HG03442 (cell line): ENCODE measurements at regions not wholly inside any gene's neighbourhood (a gene's known extent, or its start where the extent isn't known, plus 50 kb on each side); places are given as distances from the start of the nearest gene placed in this dataset.

Experiments
- ATAC-seq: cut with Tn5 transposase; IDR thresholded peaks from one replicate; pipeline ENCODE4 v1.9.1; 2021; ENCODE audit warnings: mild to moderate bottlenecking, moderate library complexity; ENCODE audit not compliant: unreplicated experiment

GRCh38 chr5:171600741-171601265 lies 181.4 kb downstream of the FGF18 start:
- no peak for ATAC-seq

GRCh38 chr5:171601266-171601881 lies 181.9 kb downstream of the FGF18 start:
- no peak for ATAC-seq

DNA sequence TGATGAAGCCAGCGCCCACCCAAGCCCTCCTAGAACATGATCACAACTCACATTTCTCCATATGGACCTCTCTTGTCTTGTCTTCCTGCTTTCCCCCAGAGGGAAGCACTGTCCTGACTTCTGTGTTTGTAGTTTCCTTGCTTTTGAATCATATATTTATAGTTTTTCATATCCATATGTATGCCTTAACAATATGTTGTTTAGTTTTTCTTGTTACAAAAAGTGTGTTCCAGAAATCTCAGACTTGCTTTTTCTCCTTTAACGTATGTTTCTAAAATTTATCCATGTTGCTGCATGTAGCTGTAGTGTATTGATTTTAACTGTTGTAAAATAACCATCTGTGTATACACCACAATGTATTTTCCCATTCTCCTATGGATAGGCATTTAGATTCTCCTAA lies 182.0 kb upstream of the SMIM23 start:
- no peak for ATAC-seq

DNA sequence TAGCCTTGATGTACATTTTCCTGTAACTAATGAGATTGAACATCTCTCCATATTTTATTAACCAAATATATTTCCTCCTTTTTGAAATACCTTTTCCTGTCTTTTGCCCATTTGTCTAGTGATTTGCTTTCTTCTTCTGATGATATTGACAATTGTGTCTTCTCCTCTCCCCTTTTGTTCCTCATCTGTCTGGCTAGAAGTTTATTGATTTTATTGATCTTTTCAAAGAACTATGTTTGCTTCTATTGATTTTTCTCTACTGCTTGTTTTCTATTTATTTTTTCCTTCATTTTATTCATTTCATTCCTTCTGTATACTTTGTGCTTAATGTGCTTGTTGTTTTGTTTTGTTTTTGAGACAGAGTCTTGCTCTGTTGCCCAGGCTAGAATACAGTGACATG lies 181.4 kb upstream of the SMIM23 start:
- no peak for ATAC-seq

DNA sequence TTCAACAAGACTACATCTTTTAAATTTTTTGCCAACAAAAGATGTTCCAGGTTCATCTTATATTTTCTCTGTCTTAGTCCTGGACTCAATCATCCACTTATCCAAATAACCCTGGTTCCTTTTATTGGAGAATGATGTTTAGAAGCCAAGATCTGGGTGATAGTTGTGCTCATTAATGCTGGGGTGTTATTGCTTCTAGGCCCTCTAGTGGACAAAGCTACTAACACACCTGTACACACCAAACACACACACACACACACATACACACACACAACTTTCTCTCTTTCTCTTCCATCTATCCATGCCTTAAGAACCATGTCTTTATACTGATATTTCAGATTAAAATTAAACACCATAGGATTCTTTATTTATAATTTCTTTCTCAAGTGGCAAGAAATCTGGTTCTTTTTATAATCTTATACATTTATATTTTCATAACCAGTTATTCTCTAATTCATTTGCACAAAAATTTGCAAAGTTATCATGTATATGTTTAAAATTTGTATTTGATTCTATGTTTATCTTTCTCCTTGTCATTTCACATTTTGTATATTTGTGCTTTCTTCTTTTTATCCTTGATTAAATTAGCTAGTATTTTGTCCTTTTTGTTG lies 179.1 kb upstream of the SMIM23 start:
- ATAC-seq = no peak

DNA sequence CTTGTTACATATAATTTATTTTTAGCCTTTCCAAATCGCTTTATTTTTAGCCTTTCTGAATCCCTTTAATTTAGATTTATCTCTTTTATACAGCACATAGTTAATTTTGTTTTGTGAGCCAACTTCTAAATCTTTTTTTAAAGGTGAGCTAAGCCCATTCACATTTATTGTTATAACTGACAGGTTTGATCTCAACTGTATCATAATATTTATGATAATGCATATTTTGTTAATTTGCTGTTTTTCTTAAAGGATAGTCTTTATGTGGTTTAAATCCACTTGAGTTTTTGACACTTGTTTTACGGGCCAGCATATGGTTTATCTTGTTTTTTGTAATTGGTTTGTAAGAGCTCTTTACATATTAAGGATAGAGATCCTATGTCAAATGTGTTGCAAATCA lies 177.8 kb upstream of the SMIM23 start:
- no peak for ATAC-seq

GRCh38 chr5:171609806-171610452 lies 175.7 kb upstream of the SMIM23 start:
- ATAC-seq = no peak

GRCh38 chr5:171610686-171611085 lies 174.9 kb upstream of the SMIM23 start:
- ATAC-seq = no peak

- no peak for ATAC-seq
Measured at GRCh38 chr5:171612749-171613148, 172.9 kb upstream of the SMIM23 start.

GRCh38 chr5:171614511-171614910 lies 171.1 kb upstream of the SMIM23 start:
- no peak for ATAC-seq

GRCh38 chr5:171614971-171615653 lies 170.5 kb upstream of the SMIM23 start:
- no peak for ATAC-seq

GRCh38 chr5:171615705-171616640 lies 169.6 kb upstream of the SMIM23 start:
- ATAC-seq = no peak

DNA sequence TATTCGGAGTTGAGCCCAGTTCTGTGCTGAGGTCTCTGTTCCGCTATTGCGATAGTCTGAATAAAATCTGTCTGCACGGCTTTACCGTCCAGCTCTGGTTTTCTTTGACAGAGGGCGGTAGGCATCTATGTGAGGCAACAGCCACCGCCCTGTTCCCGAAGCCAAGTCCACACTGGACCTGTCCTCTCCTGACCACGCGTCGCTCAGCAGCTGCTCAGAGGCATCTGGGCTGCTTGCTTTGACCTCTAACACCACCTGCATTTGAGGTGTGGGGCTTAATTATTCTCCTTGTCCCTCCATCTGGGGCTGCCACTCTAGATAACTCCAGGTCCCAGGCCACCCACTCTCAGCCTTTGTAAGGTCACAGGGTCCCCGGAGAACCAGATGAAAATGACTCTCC lies 168.4 kb upstream of the SMIM23 start:
- ATAC-seq = no peak

GRCh38 chr5:171617817-171618591 lies 167.6 kb upstream of the SMIM23 start:
- ATAC-seq = no peak

DNA sequence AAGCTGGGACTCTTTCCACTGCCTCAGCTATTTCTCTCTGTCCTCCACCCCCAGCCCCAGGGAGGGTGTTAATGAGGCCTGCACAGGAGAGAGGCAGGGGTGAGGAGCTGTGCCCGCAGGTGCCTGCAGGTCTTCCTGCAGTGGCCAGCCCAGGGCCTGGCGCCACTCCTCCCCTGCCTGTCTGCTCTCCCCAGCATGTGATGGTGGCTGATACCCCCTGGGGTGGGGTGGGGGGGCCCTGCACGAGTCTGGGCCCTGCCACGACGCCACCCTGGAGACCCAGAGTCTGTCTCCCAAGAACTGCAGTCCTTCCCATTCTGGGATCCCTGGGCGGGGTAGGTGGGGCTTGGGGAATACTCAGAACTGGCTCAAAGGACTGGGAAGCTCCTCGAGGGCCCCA lies 166.4 kb upstream of the SMIM23 start:
- ATAC-seq = no peak

DNA sequence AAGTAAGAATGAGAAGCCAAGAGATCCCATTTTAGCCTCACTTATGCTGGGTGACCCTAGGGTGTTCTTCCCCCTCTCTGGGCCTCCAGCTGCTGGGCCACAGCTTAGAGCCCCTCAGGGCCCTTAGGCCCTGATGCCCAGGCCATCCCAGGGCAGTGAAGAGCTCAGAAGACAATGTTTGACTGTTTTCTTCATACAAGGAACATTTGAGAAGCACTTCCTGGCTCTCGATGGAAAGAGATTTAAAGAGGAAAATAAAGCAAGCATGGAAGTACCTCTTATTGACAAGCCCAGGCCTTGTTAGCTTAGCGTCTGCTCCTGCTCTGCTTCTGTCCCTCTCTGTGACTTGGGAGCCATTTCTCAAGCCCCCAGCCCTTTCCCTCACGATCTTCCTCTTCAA lies 165.9 kb upstream of the SMIM23 start:
- no peak for ATAC-seq

GRCh38 chr5:171622010-171622409 lies 163.6 kb upstream of the SMIM23 start:
- no peak for ATAC-seq

- ATAC-seq = no peak
Measured at GRCh38 chr5:171623107-171623506, 162.5 kb upstream of the SMIM23 start.

DNA sequence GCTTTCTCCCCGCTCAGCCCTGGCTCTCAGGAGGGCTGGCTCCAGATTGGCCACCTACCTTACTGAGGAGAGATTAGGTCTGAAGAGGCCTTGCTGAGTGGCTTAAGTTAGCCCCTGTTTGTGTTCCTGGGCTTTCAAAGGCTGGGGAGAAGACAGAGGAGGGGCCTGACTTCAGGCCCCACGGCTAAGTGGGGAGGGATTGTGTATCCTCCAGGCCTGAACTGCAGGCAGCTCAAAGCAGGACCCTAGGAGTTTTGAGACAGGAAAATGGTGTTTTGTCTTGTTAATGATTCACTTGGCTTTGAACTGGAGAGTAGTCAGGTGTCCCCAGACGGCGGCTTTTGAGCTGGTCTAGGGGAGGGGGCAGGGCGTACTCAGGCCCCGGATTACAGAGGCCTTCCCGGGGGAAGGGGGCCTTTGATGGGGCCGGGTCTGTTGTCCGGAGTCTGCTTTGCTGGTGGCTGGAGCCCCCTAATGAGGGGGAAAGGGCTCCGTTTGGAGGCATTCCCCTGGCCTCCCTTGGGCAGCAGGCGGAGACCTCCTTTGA lies 162.0 kb upstream of the SMIM23 start:
- no peak for ATAC-seq

- ATAC-seq = no peak
Measured at GRCh38 chr5:171624396-171624795, 161.2 kb upstream of the SMIM23 start.
